NB4 (cell line): ENCODE measurements at regions not wholly inside any gene's neighbourhood (a gene's known extent, or its start where the extent isn't known, plus 50 kb on each side); places are given as distances from the start of the nearest gene placed in this dataset.

Experiments used
- MYC ChIP-seq: IDR thresholded peaks from 2 replicates; pipeline ENCODE4 v1.6.1; 2011; ENCODE audit warnings: low read depth, low read length
- POLR2A ChIP-seq: IDR thresholded peaks from 2 replicates; pipeline ENCODE4 v1.6.1; 2011; ENCODE audit warnings: mild to moderate bottlenecking; ENCODE audit not compliant: insufficient read length; ENCODE audit errors: extremely low read depth
- TF ChIP-seq, protein P1 (sequence below): IDR thresholded peaks from one replicate; pipeline ENCODE4 v1.5.1; 2012; ENCODE audit warnings: low read depth, low read length
- TF ChIP-seq, protein P2 (sequence below): IDR thresholded peaks from 2 replicates; pipeline ENCODE4 v1.6.1; 2011; ENCODE audit warnings: low read depth, low read length

DNA sequence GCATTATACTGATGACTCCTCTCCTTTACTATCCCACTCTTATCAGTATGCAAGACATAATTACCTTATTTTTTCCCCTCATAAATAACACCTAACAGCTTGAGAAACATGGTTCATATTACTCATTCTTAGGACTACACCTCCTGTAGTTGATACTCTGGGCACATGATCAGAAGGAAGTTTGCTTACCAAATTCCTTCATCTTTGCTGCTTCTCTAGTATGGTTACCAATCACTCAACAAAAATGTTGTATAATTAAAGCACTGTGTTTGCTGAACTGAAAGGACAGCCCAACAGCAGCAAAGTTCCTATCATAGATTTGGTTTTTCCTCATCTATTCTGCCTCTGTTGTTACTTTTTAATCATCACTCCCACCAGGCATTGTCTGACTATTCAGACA, 586.3 kb downstream of the LRRIQ3 start:
- no peak for TF ChIP-seq POLR2A
- TF ChIP-seq, protein P1, sequence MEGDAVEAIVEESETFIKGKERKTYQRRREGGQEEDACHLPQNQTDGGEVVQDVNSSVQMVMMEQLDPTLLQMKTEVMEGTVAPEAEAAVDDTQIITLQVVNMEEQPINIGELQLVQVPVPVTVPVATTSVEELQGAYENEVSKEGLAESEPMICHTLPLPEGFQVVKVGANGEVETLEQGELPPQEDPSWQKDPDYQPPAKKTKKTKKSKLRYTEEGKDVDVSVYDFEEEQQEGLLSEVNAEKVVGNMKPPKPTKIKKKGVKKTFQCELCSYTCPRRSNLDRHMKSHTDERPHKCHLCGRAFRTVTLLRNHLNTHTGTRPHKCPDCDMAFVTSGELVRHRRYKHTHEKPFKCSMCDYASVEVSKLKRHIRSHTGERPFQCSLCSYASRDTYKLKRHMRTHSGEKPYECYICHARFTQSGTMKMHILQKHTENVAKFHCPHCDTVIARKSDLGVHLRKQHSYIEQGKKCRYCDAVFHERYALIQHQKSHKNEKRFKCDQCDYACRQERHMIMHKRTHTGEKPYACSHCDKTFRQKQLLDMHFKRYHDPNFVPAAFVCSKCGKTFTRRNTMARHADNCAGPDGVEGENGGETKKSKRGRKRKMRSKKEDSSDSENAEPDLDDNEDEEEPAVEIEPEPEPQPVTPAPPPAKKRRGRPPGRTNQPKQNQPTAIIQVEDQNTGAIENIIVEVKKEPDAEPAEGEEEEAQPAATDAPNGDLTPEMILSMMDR = no peak
- TF ChIP-seq, protein P2, sequence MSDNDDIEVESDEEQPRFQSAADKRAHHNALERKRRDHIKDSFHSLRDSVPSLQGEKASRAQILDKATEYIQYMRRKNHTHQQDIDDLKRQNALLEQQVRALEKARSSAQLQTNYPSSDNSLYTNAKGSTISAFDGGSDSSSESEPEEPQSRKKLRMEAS = no peak
- TF ChIP-seq MYC = no peak
